CD4-positive, alpha-beta T cell treated with Interleukin-10 for 1 hour (primary cell): ENCODE measurements at regions not wholly inside any gene's neighbourhood (a gene's known extent, or its start where the extent isn't known, plus 50 kb on each side); places are given as distances from the start of the nearest gene placed in this dataset.
"Not testable (repeated sequence)": the region's sequence is repeated elsewhere in the genome, so short reads cannot be mapped to it uniquely, and the experiment has no call there.

Experiments used
- DNase-seq: peaks from one replicate; pipeline ENCODE4 v3.0.0-alpha.2; 2020

GRCh38 chr10:131533846-131534526 is 222.5 kb upstream of the TCERG1L start:
- DNase-seq, result no peak

- no peak for DNase-seq
Observed at GRCh38 chr10:131534836-131535235, 223.3 kb upstream of the TCERG1L start.

GRCh38 chr10:131536676-131537075 is 225.2 kb upstream of the TCERG1L start:
- DNase-seq, result no peak

DNA sequence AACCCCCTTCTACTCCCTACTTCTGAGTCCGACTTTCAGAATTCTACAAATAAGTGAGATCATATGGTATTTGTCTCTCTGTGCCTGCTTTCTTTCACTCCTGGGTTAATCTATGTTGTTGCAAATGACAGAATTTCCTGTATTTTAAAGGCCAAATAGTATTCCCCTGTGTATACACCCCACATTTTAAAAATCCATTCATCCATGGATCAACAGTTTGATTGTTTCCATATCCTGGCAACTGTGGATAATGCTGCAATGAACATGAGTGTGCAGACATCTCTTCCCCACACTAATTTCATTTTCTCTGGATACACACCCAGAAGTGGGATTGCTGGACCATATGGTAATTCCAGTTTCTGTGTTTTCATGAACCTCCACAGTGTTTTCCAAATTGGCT is 225.8 kb upstream of the TCERG1L start:
- no peak for DNase-seq

GRCh38 chr10:131544495-131544894 is 233.0 kb upstream of the TCERG1L start:
- DNase-seq, result no peak

DNA sequence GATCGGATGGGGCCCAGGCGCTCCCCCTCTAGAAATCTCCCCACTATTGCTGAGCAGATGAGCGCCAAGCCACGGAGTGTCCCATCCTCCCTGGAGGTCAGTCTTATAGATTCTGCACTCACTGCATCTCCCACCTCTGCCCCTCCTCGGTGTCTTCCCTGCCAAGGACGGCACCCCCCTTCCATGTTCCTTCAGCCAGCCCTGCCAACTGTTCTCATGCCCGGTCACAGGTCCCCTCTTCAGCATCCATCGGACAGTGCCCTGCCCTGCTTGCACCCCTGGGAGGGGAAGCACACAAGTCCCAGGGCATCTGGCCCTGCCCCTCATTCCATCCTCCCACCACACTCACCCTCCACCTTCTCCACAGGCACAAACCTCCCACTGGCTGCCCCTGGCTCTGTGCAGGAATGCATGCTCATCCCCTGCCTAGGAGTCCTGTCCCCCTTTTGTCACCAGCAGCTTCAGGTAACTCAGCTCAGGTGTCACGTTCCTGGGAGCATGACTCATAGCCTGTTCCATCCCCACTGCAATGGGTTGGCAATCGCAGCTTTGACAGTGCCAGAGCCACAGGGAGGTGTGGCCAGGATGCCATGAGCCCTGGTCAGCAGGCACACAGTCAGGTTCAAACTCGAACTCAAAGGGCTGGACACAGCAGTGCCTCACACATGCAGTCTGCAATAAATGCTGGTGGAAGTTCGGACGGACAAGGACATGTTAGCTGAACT is 234.7 kb upstream of the TCERG1L start:
- no peak for DNase-seq

- DNase-seq, result no peak
Observed at GRCh38 chr10:131547129-131547799, 235.7 kb upstream of the TCERG1L start.

DNA sequence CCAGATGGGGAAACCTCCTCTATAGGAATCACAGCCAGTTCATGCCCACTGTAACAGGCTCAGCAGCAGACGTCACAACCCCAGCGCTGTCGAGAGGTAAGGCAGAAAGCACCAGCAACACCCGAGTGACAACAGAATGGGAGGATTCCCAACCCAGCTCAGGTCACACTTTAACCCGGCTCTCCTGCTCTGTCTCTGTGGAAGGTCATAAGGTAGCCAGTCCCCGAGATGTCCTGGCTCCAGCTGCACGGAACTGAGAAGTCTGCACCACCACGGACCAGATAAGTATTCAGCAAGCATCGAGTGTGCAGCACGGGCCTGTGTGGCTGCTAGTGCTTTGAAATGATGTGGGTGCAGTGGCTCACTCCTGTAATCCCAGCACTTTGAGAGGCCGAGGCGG is 236.7 kb upstream of the TCERG1L start:
- no peak for DNase-seq

DNA sequence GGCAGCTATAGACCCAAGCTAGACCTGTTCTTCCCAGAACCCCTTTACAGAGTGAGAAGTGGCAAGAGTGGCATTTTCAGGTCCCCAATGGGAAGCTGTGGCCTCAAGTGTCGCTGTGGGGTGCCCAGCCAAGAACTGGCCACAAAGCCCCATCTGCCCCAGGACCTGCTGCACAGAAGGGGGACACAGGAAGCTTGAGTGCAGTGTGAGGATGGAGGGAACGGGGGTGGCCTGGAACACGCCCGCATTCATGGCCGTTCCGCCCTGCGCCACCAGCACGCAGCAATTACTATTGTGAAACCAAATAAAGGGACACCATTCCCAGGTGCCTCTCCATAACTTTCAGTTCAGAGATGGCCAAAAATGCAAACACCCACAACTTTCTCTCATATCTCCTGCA is 237.6 kb upstream of the TCERG1L start:
- no peak for DNase-seq

GRCh38 chr10:131553121-131553520 is 241.6 kb upstream of the TCERG1L start:
- no peak for DNase-seq

DNA sequence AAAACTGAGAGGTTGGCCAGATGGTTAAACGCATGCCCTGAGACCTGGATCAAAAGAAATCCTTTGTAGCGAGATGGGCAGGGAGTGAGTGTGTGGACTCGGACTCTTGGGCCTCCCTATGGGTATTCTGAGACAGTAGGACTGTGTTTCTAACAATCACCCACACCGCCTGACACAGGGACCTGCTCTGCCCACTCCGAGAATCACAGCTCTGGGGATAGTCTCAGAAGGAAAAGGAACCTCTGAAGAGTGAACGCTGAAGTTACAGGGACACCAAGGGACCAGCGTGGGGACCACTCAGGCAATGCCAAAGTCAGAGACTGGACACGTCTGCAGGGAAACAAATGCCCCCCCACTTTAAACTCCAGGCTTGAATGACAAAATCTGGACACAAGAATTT is 242.1 kb upstream of the TCERG1L start:
- no peak for DNase-seq

- DNase-seq, result no peak
Observed at GRCh38 chr10:131554821-131555220, 243.3 kb upstream of the TCERG1L start.

GRCh38 chr10:131555406-131555805 is 243.9 kb upstream of the TCERG1L start:
- no peak for DNase-seq

DNA sequence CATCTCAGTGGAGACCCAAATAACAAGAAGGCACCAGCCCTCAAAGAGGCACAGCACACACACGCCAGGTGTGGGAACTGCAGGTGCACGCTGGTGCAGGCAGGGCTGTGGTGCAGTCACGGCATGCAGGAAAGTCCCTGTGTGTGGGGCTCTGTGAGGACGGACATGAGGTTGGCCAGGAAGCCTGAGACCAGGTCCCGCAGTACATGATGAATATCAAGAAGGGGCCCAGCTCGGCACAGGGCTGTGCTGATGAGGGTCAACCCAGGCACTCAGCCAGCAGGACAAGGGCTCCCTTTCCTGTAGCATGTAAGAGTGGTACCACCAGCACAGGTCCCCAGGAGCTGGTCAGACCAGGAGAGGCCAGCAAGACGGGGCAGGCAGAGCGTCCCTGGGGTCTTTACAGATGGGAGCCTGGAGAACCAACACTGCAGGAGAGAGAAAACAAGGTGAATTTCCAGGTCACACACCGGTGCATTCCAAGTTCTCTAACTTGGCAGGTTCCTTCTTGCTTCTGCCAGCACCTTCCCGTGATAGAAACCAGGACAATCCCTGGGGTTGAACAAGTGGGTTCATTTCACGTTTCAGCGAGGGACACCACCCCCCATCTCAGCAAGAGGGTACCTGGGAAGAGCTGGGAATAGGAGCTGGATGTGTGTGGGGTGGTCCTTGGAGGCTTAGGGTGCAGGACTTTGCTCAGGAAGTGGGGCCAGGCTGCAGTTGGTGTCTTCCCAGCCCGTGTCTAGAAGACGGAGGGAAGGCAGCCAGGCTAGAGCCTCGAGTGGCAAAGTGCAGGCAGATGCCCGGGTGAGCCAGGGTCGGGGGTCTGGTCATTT is 244.8 kb upstream of the TCERG1L start:
- no peak for DNase-seq

DNA sequence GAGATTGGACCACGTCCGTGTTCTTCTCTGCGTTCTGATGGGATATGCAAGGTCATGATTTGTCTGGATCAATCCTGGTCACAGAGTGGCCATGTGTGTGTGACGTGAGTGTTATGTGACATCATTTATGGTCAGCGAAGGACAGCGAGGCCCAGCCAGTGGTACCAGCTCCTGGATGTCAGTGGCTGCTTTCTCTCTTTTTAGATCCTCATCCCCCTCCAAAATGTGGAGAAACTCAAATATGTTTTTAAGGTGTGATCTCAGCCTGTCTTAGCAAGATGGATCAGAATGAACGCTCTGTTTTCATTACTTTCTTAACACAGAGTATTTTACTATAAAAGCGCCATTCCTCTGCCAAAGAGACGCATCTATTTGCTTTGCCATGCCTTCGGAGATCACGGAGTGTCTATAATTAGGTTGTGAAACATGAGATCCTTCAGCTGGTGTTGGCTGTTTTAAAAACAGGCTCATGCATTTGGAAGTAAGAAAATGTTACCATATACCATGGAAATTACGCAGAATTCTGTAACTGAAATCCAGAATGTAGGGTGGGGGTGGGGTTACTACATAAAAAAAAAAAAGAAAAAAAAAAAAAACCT is 245.5 kb upstream of the TCERG1L start:
- no peak for DNase-seq

DNA sequence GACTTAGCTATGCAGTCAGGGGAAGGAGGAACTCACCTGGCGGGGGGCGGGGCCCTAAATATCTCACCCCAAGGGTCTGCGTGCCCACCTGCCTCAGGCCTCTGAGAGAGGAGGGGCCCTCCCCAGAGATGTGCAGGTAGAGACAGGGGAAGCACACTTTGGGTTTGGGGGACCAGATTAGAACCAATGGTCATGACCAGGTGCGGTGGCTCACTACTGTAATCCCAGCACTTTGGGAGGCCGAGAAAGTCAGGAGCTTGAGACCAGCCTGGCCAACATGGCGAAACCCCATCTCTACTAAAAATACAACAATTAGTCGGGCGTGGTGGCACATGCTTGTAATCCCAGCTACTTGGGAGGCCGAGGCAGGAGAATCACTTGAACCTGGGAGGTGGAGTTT is 246.4 kb upstream of the TCERG1L start:
- DNase-seq, result not testable (repeated sequence)

DNA sequence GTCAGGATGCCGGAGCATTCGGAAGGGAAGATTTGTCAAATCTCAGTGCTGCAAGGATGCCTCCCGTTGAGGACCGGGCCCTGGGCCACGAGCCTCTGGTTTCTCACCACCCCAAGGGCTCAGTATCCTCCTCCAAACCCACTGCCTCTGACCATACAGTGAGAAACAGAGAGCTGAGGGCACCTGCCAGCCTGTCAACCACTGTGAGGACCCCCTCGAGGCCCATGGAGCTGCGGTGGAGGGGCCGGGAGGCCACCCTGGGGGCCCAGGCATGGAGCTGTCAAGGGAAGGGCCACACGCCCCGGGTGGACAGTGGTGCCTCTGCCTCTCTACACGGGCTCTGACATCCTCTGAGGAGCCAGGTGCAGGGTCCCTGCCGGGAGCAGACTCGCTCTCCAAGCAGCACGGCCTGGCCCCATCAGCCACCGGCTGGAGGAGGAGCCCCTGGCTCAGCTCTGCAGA is 248.0 kb upstream of the TCERG1L start:
- DNase-seq, result no peak

DNA sequence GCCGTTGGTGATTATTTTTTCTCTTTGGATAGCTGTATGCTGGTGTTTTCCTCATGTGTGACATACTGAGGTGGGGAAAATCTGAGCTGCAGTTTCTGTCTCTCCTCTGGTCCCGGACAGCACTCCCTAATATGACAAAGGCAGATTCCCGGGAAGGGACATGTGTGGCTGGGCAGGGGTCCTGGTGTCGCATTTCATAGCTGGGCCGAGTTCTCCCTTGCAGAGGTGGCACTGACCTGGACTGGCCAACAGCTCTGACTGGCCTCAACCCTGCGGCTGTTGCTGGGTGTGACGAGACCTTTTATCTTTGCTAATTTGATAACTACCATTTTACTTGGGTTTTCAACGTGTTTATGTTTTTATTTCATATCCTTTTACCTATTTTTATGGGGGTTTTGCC is 248.6 kb upstream of the TCERG1L start:
- DNase-seq, result no peak

DNA sequence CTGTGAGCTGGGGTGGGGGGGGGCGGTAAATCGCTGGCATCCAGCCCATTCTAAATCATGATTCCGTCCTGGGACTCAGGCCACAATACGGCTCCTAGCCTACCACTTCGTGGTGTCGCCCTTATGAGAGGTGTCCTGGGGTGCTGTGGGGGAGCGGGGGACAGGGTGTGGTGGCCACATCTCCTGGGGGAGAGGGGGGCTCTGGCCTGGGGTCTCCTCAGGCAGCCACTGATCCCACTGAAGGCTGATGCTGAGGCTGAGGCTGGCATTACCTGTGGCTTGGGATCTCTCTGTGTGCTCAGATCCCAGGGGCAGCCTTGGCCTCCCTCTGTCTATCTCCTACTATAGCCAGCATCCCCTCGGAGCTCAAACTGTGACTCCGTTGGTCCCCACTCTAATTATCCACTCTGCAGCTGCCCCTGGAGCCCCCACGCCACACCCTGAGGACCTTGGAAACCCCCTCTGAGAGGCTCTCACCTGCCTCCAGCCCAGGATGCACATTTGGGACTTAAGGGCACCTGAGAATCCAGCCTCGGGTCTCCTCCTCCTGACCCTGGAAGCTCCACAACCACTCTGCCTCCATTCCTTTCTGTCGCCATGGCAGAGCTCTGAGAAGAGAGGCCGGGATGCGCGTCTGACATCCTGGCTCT is 249.3 kb upstream of the TCERG1L start:
- DNase-seq, result no peak

GRCh38 chr10:131561897-131562296 is 250.4 kb upstream of the TCERG1L start:
- no peak for DNase-seq

- no peak for DNase-seq
Observed at GRCh38 chr10:131563411-131563810, 251.9 kb upstream of the TCERG1L start.
